PC-9 (cell line): ENCODE measurements at regions not wholly inside any gene's neighbourhood (a gene's known extent, or its start where the extent isn't known, plus 50 kb on each side); places are given as distances from the start of the nearest gene placed in this dataset.

Experiments
- CTCF ChIP-seq: fragments of 200-600 bp; sonication (generic); conservative IDR thresholded peaks from 2 replicates; pipeline ENCODE4 v1.6.1; 2017; ENCODE audit warnings: mixed run types, antibody characterized with exemption, mild to moderate bottlenecking, moderate library complexity
- EZH2 ChIP-seq: fragments of 200-600 bp; sonication (generic); IDR thresholded peaks from 2 replicates; pipeline ENCODE4 v1.8.0; 2017; ENCODE audit warnings: antibody characterized with exemption, low read depth

DNA sequence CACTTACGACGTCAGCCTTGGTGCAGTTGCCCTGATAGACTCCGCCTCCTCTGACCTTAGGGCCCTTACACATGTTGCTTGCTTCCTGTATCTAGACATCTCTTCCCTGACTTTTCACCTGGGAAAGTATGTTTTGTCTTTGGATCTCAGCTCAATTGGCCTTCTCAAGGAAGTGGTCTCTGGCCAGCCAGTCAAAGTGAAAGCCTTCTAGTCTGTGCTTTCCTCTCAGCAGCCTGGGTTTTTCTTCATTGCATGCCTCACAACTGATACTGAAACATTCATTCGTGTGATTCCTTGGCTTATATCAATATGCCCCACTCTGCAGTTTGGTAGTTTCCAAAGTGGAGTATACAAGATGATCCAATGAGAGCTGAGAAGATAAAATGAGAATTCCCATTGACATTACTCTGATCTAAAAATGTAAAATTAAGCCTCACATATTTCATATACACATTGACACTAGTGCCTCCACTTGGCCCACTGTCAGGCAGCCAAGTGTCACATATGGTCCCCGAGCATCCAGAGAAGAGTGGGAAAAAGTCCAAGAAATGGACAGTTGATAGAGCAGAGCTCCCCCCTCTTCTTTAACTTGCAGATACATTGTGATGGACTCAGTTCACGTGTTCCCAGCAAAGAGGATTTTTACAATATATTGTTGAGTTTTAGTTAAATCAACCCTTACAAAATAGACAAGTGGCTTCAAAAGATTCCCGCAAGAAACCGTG lies 371.2 kb upstream of the ASIC2 start:
- TF ChIP-seq CTCF (no peak), EZH2 (no peak)
